Right lobe of liver (tissue), 4 donors: ENCODE measurements at regions not wholly inside any gene's neighbourhood (a gene's known extent, or its start where the extent isn't known, plus 50 kb on each side); places are given as distances from the start of the nearest gene placed in this dataset.

Source experiments
- CTCF ChIP-seq, 4 donors: fragments of 200-600 bp in 3 of 4; fragments of 450-650 bp in 1 of 4; IDR thresholded peaks; one replicate each; pipeline versions ENCODE4 v1.5.1 to v1.8.0; 2016 to 2022; ENCODE audit warnings: antibody characterized with exemption in 4 of 4, mild to moderate bottlenecking in 2 of 4
- POLR2A ChIP-seq: fragments of 450-650 bp; IDR thresholded peaks from one replicate; pipeline ENCODE4 v1.6.1; 2017; ENCODE audit warnings: antibody characterized with exemption, mild to moderate bottlenecking
- donor health status: DM: no; HTN: no; CAD: no.
- donor health status: DM: no; HTN: no; CAD: no.
- donor health status: DM: no; HTN: yes; CAD: no.

DNA sequence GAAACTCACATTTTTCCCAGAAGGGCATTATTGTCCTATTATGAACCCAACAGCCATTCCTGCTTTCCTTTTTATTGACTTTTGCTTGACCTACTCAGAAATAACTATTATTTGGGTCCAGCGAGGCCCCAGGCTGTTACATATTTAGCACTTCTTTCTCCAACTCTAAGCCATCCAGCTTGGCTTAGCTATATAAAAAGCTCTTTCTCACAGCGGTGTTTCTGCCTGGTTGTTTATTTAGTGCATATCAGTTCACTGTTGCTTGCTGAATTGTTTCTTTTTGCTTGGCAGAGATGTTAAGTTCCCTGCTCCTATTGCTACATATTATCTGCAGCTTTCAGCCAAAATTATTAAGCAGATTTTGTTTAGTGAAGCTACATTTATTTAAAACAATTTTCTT lies 1156.8 kb upstream of the SEMA6A start:
- no peak for TF ChIP-seq POLR2A
- no peak for TF ChIP-seq CTCF (IDR thresholded peaks at IDR 0.05)
